GM23338 (cell line): ENCODE measurements at regions not wholly inside any gene's neighbourhood (a gene's known extent, or its start where the extent isn't known, plus 50 kb on each side); places are given as distances from the start of the nearest gene placed in this dataset.

Experiments
- ATAC-seq: fragments of 200-7000 bp; cut with Tn5 transposase; 3 replicates; pipeline ENCODE4 v1.9.1; 2020
- DNase-seq: peaks from one replicate; pipeline ENCODE4 v3.0.0-alpha.2; 2015; ENCODE audit warnings: low spot score
- H2AFZ ChIP-seq: fragments of 200-600 bp; sonication (generic); 2 replicates; pipeline ENCODE4 v1.8.0; 2016; ENCODE audit warnings: antibody characterized with exemption, mild to moderate bottlenecking, moderate library complexity
- H3F3A ChIP-seq: fragments of 200-600 bp; sonication (generic); replicated peaks from 2 replicates; pipeline ENCODE4 v1.8.0; 2017; ENCODE audit warnings: antibody characterized with exemption, mixed run types, low read depth
- H3K27ac ChIP-seq: fragments of 200-600 bp; sonication (generic); 2 replicates; pipeline ENCODE4 v1.6.1; 2016; ENCODE audit warnings: low read depth
- H3K27me3 ChIP-seq: fragments of 200-600 bp; sonication (generic); 2 replicates; pipeline ENCODE4 v1.8.0; 2016; ENCODE audit warnings: mild to moderate bottlenecking, mixed run types, moderate library complexity; ENCODE audit not compliant: insufficient read depth
- H3K36me3 ChIP-seq: fragments of 200-600 bp; sonication (generic); 2 replicates; pipeline ENCODE4 v1.8.0; 2016; ENCODE audit warnings: mild to moderate bottlenecking; ENCODE audit not compliant: insufficient read depth
- H3K4me1 ChIP-seq: fragments of 200-600 bp; sonication (generic); 2 replicates; pipeline ENCODE4 v1.8.0; 2016; ENCODE audit warnings: mild to moderate bottlenecking, moderate library complexity; ENCODE audit not compliant: insufficient read depth
- H3K4me2 ChIP-seq: fragments of 200-600 bp; sonication (generic); 2 replicates; pipeline ENCODE4 v1.7.1; 2017; ENCODE audit warnings: mixed run types
- H3K4me3 ChIP-seq: fragments of 200-600 bp; sonication (generic); 2 replicates; pipeline ENCODE4 v1.6.1; 2016; ENCODE audit warnings: mixed run types
- H3K79me2 ChIP-seq: fragments of 200-600 bp; sonication (generic); replicated peaks from 2 replicates; pipeline ENCODE4 v1.8.0; 2017; ENCODE audit warnings: mild to moderate bottlenecking; ENCODE audit not compliant: insufficient read depth
- H3K9me2 ChIP-seq: fragments of 200-600 bp; sonication (generic); 2 replicates; pipeline ENCODE4 v1.8.0; 2017; ENCODE audit not compliant: insufficient read depth
- H4K20me1 ChIP-seq: fragments of 200-600 bp; sonication (generic); replicated peaks from 2 replicates; pipeline ENCODE4 v1.8.0; 2017; ENCODE audit warnings: mild to moderate bottlenecking; ENCODE audit not compliant: insufficient read depth
- H3K27ac Mint-ChIP-seq: 2 replicates; pipeline ENCODE4 v1.8.0; 2020; ENCODE audit warnings: inconsistent platforms, mild to moderate bottlenecking, moderate library complexity, mixed read lengths
- H3K27me3 Mint-ChIP-seq: 3 replicates; pipeline ENCODE4 v1.8.0; 2022; ENCODE audit warnings: low read depth, mild to moderate bottlenecking, moderate library complexity, mixed read lengths, inconsistent platforms; ENCODE audit not compliant: insufficient read depth, poor library complexity
- H3K36me3 Mint-ChIP-seq: 3 replicates; pipeline ENCODE4 v1.8.0; 2021; ENCODE audit warnings: low read depth, mild to moderate bottlenecking, inconsistent platforms, moderate library complexity, mixed read lengths
- H3K4me1 Mint-ChIP-seq: 3 replicates; pipeline ENCODE4 v1.8.0; 2020; ENCODE audit warnings: mild to moderate bottlenecking, inconsistent platforms, mixed read lengths
- H3K4me3 Mint-ChIP-seq: 3 replicates; pipeline ENCODE4 v1.8.0; 2021; ENCODE audit warnings: moderate library complexity, mild to moderate bottlenecking, inconsistent platforms, mixed read lengths
- H3K9me3 Mint-ChIP-seq: 3 replicates; pipeline ENCODE4 v1.8.0; 2020; ENCODE audit warnings: moderate library complexity, mild to moderate bottlenecking, inconsistent platforms, mixed read lengths
- CREB1 ChIP-seq: fragments of 250-450 bp; sonication (Bioruptor Pico); IDR thresholded peaks from 2 replicates; pipeline ENCODE4 v1.5.0; 2020; ENCODE audit warnings: low read depth, mild to moderate bottlenecking, moderate library complexity
- CTCF ChIP-seq, 2 experiments: fragments of 200-600 bp in 1 of 2; sonication (generic) in 1 of 2; conservative IDR thresholded peaks; 2 replicates each; pipeline versions ENCODE4 v1.5.1 to v1.6.1; 2016 to 2017; ENCODE audit warnings: antibody characterized with exemption in 2 of 2, low read depth in 2 of 2, mild to moderate bottlenecking in 2 of 2, moderate library complexity in 1 of 2
- EZH2 ChIP-seq: fragments of 200-600 bp; sonication (generic); IDR thresholded peaks from one replicate; pipeline ENCODE4 v1.8.0; 2017; ENCODE audit warnings: antibody characterized with exemption, mild to moderate bottlenecking, low read depth; ENCODE audit not compliant: unreplicated experiment
- EZH2phosphoT487 ChIP-seq: fragments of 200-600 bp; sonication (generic); IDR thresholded peaks from one replicate; pipeline ENCODE4 v1.8.1; 2018; ENCODE audit warnings: antibody characterized with exemption; ENCODE audit not compliant: unreplicated experiment
- JUNB ChIP-seq: IDR thresholded peaks from one replicate; pipeline ENCODE4 v1.6.1; 2016; ENCODE audit warnings: antibody characterized with exemption; ENCODE audit not compliant: unreplicated experiment
- NANOG ChIP-seq: IDR thresholded peaks from 2 replicates; pipeline ENCODE4 v1.6.1; 2016; ENCODE audit warnings: antibody characterized with exemption, borderline replicate concordance
- POLR2AphosphoS5 ChIP-seq: IDR thresholded peaks from 2 replicates; pipeline ENCODE4 v1.6.1; 2016; ENCODE audit warnings: antibody characterized with exemption, low read depth
- REST ChIP-seq: IDR thresholded peaks from one replicate; pipeline ENCODE4 v1.6.1; 2018; ENCODE audit warnings: antibody characterized with exemption; ENCODE audit not compliant: unreplicated experiment
- ZNF114 ChIP-seq: fragments of 250-450 bp; sonication (Bioruptor Pico); IDR thresholded peaks from 2 replicates; pipeline ENCODE4 v1.5.0; 2020; ENCODE audit warnings: mild to moderate bottlenecking, moderate library complexity
- ZNF331 ChIP-seq: fragments of 250-450 bp; sonication (Bioruptor Pico); IDR thresholded peaks from 2 replicates; pipeline ENCODE4 v1.5.0; 2020; ENCODE audit warnings: low read depth, mild to moderate bottlenecking, moderate library complexity
- TF ChIP-seq, protein P1 (sequence below): IDR thresholded peaks from 2 replicates; pipeline ENCODE4 v1.6.1; 2016; ENCODE audit warnings: antibody characterized with exemption
- TF ChIP-seq, protein P2 (sequence below): fragments of 250-450 bp; sonication (Bioruptor Pico); IDR thresholded peaks from 2 replicates; pipeline ENCODE4 v1.5.0; 2020; ENCODE audit warnings: mild to moderate bottlenecking, moderate library complexity

- Histone ChIP-seq H3K36me3 (no peaks in the 10 kb centered on the region), H3K79me2 (no peaks in the 10 kb centered on the region), H3F3A (no peaks in the 10 kb centered on the region), H3K27me3 (no peaks in the 10 kb centered on the region), H4K20me1 (no peaks in the 10 kb centered on the region), H2AFZ (no peak overlapping the region), H3K9me2 (peaks cover 11% of the 10 kb centered on the region; the same call in 1 of the 2 replicates), H3K27ac (no peak overlapping the region), H3K4me3 (no peak overlapping the region), H3K4me2 (no peak overlapping the region), H3K4me1 (no peaks in the 10 kb centered on the region)
- no peak overlapping the region for H3K27ac Mint-ChIP-seq
- H3K9me3 Mint-ChIP-seq, result no peaks in the 10 kb centered on the region; the same call in 1 of the 3 replicates
- no peaks in the 10 kb centered on the region for H3K27me3 Mint-ChIP-seq
- DNase-seq (no peak), ATAC-seq (no peak)
- TF ChIP-seq JUNB (no peak), EZH2phosphoT487 (no peak), CTCF (conservative IDR thresholded peaks at IDR 0.05; ENCODE audit: low read depth in 2 of 2) (no peak), NANOG (no peak), ZNF331 (CRISPR knock-in tag) (no peak), ZNF114 (CRISPR knock-in tag) (no peak), POLR2AphosphoS5 (no peak), REST (no peak), EZH2 (no peak), CREB1 (CRISPR knock-in tag) (no peak)
- TF ChIP-seq, protein P1, sequence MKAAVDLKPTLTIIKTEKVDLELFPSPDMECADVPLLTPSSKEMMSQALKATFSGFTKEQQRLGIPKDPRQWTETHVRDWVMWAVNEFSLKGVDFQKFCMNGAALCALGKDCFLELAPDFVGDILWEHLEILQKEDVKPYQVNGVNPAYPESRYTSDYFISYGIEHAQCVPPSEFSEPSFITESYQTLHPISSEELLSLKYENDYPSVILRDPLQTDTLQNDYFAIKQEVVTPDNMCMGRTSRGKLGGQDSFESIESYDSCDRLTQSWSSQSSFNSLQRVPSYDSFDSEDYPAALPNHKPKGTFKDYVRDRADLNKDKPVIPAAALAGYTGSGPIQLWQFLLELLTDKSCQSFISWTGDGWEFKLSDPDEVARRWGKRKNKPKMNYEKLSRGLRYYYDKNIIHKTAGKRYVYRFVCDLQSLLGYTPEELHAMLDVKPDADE, result no peak
- TF ChIP-seq, protein P2, sequence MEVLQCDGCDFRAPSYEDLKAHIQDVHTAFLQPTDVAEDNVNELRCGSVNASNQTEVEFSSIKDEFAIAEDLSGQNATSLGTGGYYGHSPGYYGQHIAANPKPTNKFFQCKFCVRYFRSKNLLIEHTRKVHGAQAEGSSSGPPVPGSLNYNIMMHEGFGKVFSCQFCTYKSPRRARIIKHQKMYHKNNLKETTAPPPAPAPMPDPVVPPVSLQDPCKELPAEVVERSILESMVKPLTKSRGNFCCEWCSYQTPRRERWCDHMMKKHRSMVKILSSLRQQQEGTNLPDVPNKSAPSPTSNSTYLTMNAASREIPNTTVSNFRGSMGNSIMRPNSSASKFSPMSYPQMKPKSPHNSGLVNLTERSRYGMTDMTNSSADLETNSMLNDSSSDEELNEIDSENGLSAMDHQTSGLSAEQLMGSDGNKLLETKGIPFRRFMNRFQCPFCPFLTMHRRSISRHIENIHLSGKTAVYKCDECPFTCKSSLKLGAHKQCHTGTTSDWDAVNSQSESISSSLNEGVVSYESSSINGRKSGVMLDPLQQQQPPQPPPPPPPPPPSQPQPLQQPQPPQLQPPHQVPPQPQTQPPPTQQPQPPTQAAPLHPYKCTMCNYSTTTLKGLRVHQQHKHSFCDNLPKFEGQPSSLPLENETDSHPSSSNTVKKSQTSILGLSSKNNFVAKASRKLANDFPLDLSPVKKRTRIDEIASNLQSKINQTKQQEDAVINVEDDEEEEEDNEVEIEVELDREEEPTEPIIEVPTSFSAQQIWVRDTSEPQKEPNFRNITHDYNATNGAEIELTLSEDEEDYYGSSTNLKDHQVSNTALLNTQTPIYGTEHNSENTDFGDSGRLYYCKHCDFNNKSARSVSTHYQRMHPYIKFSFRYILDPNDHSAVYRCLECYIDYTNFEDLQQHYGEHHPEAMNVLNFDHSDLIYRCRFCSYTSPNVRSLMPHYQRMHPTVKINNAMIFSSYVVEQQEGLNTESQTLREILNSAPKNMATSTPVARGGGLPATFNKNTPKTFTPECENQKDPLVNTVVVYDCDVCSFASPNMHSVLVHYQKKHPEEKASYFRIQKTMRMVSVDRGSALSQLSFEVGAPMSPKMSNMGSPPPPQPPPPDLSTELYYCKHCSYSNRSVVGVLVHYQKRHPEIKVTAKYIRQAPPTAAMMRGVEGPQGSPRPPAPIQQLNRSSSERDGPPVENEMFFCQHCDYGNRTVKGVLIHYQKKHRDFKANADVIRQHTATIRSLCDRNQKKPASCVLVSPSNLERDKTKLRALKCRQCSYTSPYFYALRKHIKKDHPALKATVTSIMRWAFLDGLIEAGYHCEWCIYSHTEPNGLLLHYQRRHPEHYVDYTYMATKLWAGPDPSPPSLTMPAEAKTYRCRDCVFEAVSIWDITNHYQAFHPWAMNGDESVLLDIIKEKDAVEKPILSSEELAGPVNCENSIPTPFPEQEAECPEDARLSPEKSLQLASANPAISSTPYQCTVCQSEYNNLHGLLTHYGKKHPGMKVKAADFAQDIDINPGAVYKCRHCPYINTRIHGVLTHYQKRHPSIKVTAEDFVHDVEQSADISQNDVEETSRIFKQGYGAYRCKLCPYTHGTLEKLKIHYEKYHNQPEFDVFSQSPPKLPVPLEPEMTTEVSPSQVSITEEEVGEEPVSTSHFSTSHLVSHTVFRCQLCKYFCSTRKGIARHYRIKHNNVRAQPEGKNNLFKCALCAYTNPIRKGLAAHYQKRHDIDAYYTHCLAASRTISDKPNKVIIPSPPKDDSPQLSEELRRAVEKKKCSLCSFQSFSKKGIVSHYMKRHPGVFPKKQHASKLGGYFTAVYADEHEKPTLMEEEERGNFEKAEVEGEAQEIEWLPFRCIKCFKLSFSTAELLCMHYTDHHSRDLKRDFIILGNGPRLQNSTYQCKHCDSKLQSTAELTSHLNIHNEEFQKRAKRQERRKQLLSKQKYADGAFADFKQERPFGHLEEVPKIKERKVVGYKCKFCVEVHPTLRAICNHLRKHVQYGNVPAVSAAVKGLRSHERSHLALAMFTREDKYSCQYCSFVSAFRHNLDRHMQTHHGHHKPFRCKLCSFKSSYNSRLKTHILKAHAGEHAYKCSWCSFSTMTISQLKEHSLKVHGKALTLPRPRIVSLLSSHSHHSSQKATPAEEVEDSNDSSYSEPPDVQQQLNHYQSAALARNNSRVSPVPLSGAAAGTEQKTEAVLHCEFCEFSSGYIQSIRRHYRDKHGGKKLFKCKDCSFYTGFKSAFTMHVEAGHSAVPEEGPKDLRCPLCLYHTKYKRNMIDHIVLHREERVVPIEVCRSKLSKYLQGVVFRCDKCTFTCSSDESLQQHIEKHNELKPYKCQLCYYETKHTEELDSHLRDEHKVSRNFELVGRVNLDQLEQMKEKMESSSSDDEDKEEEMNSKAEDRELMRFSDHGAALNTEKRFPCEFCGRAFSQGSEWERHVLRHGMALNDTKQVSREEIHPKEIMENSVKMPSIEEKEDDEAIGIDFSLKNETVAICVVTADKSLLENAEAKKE (CRISPR knock-in tag), result no peak
- H3K4me3 Mint-ChIP-seq, result no peak overlapping the region
- no peaks in the 10 kb centered on the region for H3K36me3 Mint-ChIP-seq
- peaks cover 3% of the 10 kb centered on the region; the same call in 1 of the 3 replicates for H3K4me1 Mint-ChIP-seq
Measured at GRCh38 chr2:220446106-220446712, 818.8 kb downstream of the SLC4A3 start.
